HG02870 (cell line): ENCODE measurements at regions not wholly inside any gene's neighbourhood (a gene's known extent, or its start where the extent isn't known, plus 50 kb on each side); places are given as distances from the start of the nearest gene placed in this dataset.
"Not testable (repeated sequence)": the region's sequence is repeated elsewhere in the genome, so short reads cannot be mapped to it uniquely, and the experiment has no call there.

Source experiments
- ATAC-seq: cut with Tn5 transposase; IDR thresholded peaks from one replicate; pipeline ENCODE4 v1.9.1; 2021; ENCODE audit warnings: mild to moderate bottlenecking, moderate library complexity; ENCODE audit not compliant: unreplicated experiment

GRCh38 chrX:73963682-73964081 is 111.2 kb upstream of the XIST start:
- no peak for ATAC-seq

GRCh38 chrX:73962948-73963347 is 110.4 kb upstream of the XIST start:
- ATAC-seq: no peak

- ATAC-seq: not testable (repeated sequence)
These were observed 109.4 kb upstream of the XIST start for GRCh38 chrX:73961867-73962266.

- ATAC-seq: no peak
These were observed 92.0 kb upstream of the XIST start for GRCh38 chrX:73944563-73944908.

- ATAC-seq: peak; percentile 96
These were observed 91.4 kb upstream of the XIST start for GRCh38 chrX:73943693-73944562.

GRCh38 chrX:73940893-73941470 is 88.5 kb upstream of the XIST start:
- ATAC-seq: no peak

GRCh38 chrX:73937843-73938242 is 85.3 kb upstream of the XIST start:
- ATAC-seq: not testable (repeated sequence)

- no peak for ATAC-seq
These were observed 80.0 kb upstream of the XIST start for GRCh38 chrX:73932522-73932921.

- no peak for ATAC-seq
These were observed 77.8 kb upstream of the XIST start for GRCh38 chrX:73930300-73930699.

- ATAC-seq: no peak
These were observed 70.4 kb upstream of the XIST start for GRCh38 chrX:73922856-73923455.

- ATAC-seq: no peak
These were observed 64.6 kb upstream of the XIST start for GRCh38 chrX:73916931-73917667.

GRCh38 chrX:73916489-73916888 is 64.0 kb upstream of the XIST start:
- ATAC-seq: no peak

GRCh38 chrX:73914792-73915191 is 62.3 kb upstream of the XIST start:
- ATAC-seq: not testable (repeated sequence)

- ATAC-seq: no peak
These were observed 61.1 kb upstream of the XIST start for GRCh38 chrX:73913580-73913979.

GRCh38 chrX:73911946-73912345 is 59.4 kb upstream of the XIST start:
- not testable (repeated sequence) for ATAC-seq

GRCh38 chrX:73905749-73906374 is 53.3 kb upstream of the XIST start:
- not testable (repeated sequence) for ATAC-seq

GRCh38 chrX:73903941-73904340 is 51.4 kb upstream of the XIST start:
- no peak for ATAC-seq
